ENCODE measurements at regions not wholly inside any gene's neighbourhood (a gene's known extent, or its start where the extent isn't known, plus 50 kb on each side); places are given as distances from the start of the nearest gene placed in this dataset.

DNA sequence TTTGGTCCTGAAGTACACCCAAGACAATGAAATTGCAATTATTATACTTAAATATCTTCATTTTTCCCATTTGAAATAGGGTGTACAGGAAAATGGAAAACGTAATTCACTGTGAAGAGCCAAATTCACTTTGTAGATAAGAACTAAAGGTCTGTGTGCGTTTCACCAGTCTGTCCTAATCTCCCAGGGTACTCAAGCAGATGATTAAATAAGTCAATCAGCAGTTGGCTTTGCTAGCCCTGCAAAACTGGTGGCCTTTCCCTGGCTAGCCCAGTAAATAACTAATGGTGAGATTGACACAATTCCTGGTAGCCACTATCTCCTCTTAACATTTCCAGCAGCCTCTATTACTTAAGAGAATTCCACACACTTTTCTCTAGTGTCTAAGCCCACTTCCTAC, 389.3 kb downstream of the TBL1XR1 start:
- no peaks in the 10 kb centered on the region for H3K27me3 Mint-ChIP-seq (ENCODE audit: unreplicated experiment)
- H3K36me3 Mint-ChIP-seq (ENCODE audit: low read depth, unreplicated experiment), result no peaks in the 10 kb centered on the region
- H3K27ac Mint-ChIP-seq (ENCODE audit: unreplicated experiment), result no peak overlapping the region

DNA sequence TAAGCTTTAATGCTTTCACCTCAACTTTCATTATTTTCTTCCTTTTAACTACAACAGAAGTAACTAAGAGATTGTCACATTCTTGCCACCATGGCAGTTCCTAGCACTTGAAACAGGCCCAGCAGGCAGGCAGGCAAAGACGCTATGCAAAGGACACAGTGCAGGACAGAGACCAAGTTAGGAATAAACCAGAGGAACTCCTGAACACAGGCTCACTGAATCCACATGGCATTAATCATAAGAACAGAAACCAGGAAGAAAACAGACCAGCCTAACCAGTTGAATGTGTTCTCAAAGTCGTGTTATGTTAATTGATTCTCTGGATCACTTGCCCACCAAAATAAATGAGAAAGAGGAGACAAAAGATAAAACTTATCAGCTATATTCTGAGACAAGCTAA, 397.6 kb downstream of the TBL1XR1 start:
- Mint-ChIP-seq H3K27ac (ENCODE audit: unreplicated experiment) (no peak overlapping the region), H3K4me1 (ENCODE audit: unreplicated experiment) (peaks cover 14% of the 10 kb centered on the region), H3K36me3 (ENCODE audit: low read depth, unreplicated experiment) (no peaks in the 10 kb centered on the region), H3K27me3 (ENCODE audit: unreplicated experiment) (no peaks in the 10 kb centered on the region), H3K4me3 (ENCODE audit: unreplicated experiment) (no peak overlapping the region), H3K9me3 (ENCODE audit: unreplicated experiment) (no peaks in the 10 kb centered on the region)
- TF ChIP-seq, protein P1, sequence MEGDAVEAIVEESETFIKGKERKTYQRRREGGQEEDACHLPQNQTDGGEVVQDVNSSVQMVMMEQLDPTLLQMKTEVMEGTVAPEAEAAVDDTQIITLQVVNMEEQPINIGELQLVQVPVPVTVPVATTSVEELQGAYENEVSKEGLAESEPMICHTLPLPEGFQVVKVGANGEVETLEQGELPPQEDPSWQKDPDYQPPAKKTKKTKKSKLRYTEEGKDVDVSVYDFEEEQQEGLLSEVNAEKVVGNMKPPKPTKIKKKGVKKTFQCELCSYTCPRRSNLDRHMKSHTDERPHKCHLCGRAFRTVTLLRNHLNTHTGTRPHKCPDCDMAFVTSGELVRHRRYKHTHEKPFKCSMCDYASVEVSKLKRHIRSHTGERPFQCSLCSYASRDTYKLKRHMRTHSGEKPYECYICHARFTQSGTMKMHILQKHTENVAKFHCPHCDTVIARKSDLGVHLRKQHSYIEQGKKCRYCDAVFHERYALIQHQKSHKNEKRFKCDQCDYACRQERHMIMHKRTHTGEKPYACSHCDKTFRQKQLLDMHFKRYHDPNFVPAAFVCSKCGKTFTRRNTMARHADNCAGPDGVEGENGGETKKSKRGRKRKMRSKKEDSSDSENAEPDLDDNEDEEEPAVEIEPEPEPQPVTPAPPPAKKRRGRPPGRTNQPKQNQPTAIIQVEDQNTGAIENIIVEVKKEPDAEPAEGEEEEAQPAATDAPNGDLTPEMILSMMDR (IDR thresholded peaks at IDR 0.05; ENCODE audit: unreplicated experiment), result no peak
- DNase-seq (ENCODE audit: low spot score), result no peak

More for the DNA sequence above, 389.3 kb downstream of the TBL1XR1 start:
- no peak for DNase-seq (ENCODE audit: low spot score)
- Mint-ChIP-seq H3K4me3 (ENCODE audit: unreplicated experiment) (no peak overlapping the region), H3K9me3 (ENCODE audit: unreplicated experiment) (no peaks in the 10 kb centered on the region), H3K4me1 (ENCODE audit: unreplicated experiment) (no peaks in the 10 kb centered on the region)
- TF ChIP-seq, protein P1 (IDR thresholded peaks at IDR 0.05; ENCODE audit: unreplicated experiment), result no peak

DNA sequence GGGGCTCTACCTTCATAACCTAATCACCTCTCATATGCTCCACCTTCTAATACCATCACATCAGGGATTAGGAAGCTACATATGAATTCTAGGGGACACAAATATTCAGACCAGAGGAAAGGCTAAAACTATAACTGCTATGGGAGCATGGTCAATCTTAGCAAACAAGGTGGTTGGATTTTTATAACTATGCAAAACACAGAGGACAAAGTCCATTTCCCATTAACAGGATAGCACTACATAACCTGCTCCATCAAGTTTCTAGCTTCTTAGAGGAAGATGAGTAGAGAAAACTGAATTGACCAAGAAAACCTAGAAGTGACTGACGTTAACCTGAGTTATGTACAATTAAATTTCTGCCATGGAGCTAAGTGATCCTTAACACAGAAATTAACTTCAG, 398.6 kb downstream of the TBL1XR1 start:
- Mint-ChIP-seq H3K27ac (ENCODE audit: unreplicated experiment) (no peak overlapping the region), H3K9me3 (ENCODE audit: unreplicated experiment) (no peaks in the 10 kb centered on the region), H3K36me3 (ENCODE audit: low read depth, unreplicated experiment) (no peaks in the 10 kb centered on the region), H3K27me3 (ENCODE audit: unreplicated experiment) (no peaks in the 10 kb centered on the region), H3K4me3 (ENCODE audit: unreplicated experiment) (no peak overlapping the region), H3K4me1 (ENCODE audit: unreplicated experiment) (peaks cover 16% of the 10 kb centered on the region)
- DNase-seq (ENCODE audit: low spot score), result no peak
- TF ChIP-seq, protein P1 (IDR thresholded peaks at IDR 0.05; ENCODE audit: unreplicated experiment), result no peak

DNA sequence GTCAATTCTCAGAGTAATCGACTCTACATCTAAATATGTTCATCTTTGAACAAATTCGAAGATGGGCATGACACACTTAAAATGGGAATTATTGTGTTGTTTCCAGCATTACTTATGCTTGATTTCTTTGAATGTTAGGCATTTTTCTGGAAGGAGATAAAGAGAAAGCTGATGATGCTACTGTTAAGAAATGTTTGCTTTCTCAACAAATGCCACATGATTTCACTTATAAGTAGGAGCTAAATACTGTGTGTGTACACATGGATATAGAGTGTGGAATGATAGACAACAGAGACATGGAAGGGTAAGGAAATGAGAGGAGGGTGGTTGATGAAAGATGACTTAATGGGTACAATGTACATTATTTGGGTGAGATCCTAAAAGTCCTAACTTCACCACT, 400.9 kb downstream of the TBL1XR1 start:
- Mint-ChIP-seq H3K9me3 (ENCODE audit: unreplicated experiment) (no peaks in the 10 kb centered on the region), H3K36me3 (ENCODE audit: low read depth, unreplicated experiment) (no peaks in the 10 kb centered on the region), H3K4me3 (ENCODE audit: unreplicated experiment) (no peak overlapping the region), H3K4me1 (ENCODE audit: unreplicated experiment) (peaks cover 16% of the 10 kb centered on the region), H3K27ac (ENCODE audit: unreplicated experiment) (no peak overlapping the region), H3K27me3 (ENCODE audit: unreplicated experiment) (no peaks in the 10 kb centered on the region)
- TF ChIP-seq, protein P1 (IDR thresholded peaks at IDR 0.05; ENCODE audit: unreplicated experiment), result no peak
- DNase-seq (ENCODE audit: low spot score), result no peak

DNA sequence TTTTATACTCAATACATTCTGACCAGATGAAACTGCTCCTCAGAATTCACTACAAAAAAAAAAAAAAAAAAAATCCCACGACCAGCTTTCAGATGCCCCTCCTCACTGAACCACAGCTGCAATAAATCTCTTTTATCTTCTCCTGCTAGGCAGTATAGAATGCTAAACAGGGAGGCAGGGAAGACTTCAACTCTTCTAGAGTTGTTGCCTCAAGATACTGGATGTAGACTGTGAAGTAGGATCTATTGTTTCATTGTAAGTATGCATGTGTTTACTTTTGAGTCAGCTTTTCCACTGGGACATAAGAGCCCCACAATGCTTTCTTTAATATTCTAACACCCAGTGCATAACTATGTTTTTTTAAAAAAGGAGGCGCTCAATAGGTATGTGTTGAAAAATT, 401.4 kb downstream of the TBL1XR1 start:
- Mint-ChIP-seq H3K36me3 (ENCODE audit: low read depth, unreplicated experiment) (no peaks in the 10 kb centered on the region), H3K9me3 (ENCODE audit: unreplicated experiment) (no peaks in the 10 kb centered on the region), H3K27ac (ENCODE audit: unreplicated experiment) (no peak overlapping the region), H3K4me1 (ENCODE audit: unreplicated experiment) (peaks cover 16% of the 10 kb centered on the region), H3K27me3 (ENCODE audit: unreplicated experiment) (no peaks in the 10 kb centered on the region), H3K4me3 (ENCODE audit: unreplicated experiment) (no peak overlapping the region)
- DNase-seq (ENCODE audit: low spot score), result no peak
- TF ChIP-seq, protein P1 (IDR thresholded peaks at IDR 0.05; ENCODE audit: unreplicated experiment), result no peak

All from endothelial cell (in vitro differentiated cells).